Prostate gland (tissue), 2 donors: ENCODE measurements at regions not wholly inside any gene's neighbourhood (a gene's known extent, or its start where the extent isn't known, plus 50 kb on each side); places are given as distances from the start of the nearest gene placed in this dataset.

Experiments used
- DNase-seq: peaks from one replicate; pipeline ENCODE4 v3.0.0-alpha.2; 2019; ENCODE audit warnings: low spot score
- H3K27ac ChIP-seq, 2 donors: fragments of 200-600 bp; sonication (generic); 2 replicates each; pipeline ENCODE4 v1.5.1; 2017 to 2019
- H3K27me3 ChIP-seq: fragments of 200-600 bp; sonication (generic); replicated peaks from 2 replicates; pipeline ENCODE4 v1.5.1; 2019; ENCODE audit not compliant: insufficient read depth
- H3K36me3 ChIP-seq, 2 donors: fragments of 200-600 bp; sonication (generic); 1 replicate in 1 of 2; 2 replicates in 1 of 2; pipeline versions ENCODE4 v1.5.1 to v1.8.1; 2017 to 2019
- H3K4me1 ChIP-seq: fragments of 200-600 bp; sonication (generic); replicated peaks from 2 replicates; pipeline ENCODE4 v1.5.1; 2019
- H3K4me3 ChIP-seq, 2 donors: fragments of 200-600 bp; sonication (generic); 2 replicates each; pipeline ENCODE4 v1.5.1; 2017 to 2019
- H3K9me3 ChIP-seq: fragments of 200-600 bp; sonication (generic); 2 replicates; pipeline ENCODE4 v1.5.1; 2017
- CTCF ChIP-seq, 4 experiments: fragments of 200-600 bp in 2 of 4; fragments of 450-650 bp in 2 of 4; sonication (generic) in 2 of 4; IDR thresholded peaks; 1 replicate in 3 of 4; 2 replicates in 1 of 4; pipeline ENCODE4 v1.5.1; 2016 to 2019; ENCODE audit warnings: antibody characterized with exemption in 4 of 4, mild to moderate bottlenecking in 2 of 4, moderate library complexity in 2 of 4
- POLR2A ChIP-seq: fragments of 450-650 bp; IDR thresholded peaks from one replicate; pipeline ENCODE4 v1.6.1; 2016; ENCODE audit warnings: antibody characterized with exemption, mild to moderate bottlenecking
- POLR2AphosphoS5 ChIP-seq: sonication (generic); formaldehyde crosslinking; IDR thresholded peaks from one replicate; pipeline ENCODE4 v1.6.1; 2017; ENCODE audit warnings: antibody characterized with exemption
- WGBS: methylation state at CpG from one replicate; pipeline ENCODE4 v1.1.5; 2018; 5-methylcytosine and 5-hydroxymethylcytosine counted together
- intact Hi-C: fragments of 100-400 bp; cut with DNase I; formaldehyde crosslinking; loops from one replicate; pipeline ENCODE4 v1.14.2; 2022

- no peaks in the 10 kb centered on the region for H3K4me1 ChIP-seq
- intact Hi-C loops, result no loop called here
- no peak overlapping the region for H3K4me3 ChIP-seq
- H3K9me3 ChIP-seq, result no peaks in the 10 kb centered on the region
- H3K27ac ChIP-seq, result no peak overlapping the region
- no peaks in the 10 kb centered on the region for H3K36me3 ChIP-seq
- no peak for DNase-seq
- 82% methylated on average over 9 of the region's 10 CpGs for WGBS
- TF ChIP-seq CTCF (IDR thresholded peaks at IDR 0.05) (no peak), POLR2AphosphoS5 (no peak), POLR2A (no peak)
- peaks cover 3% of the 10 kb centered on the region for H3K27me3 ChIP-seq
Measured at GRCh38 chr1:30378003-30378596, 345.3 kb downstream of the MATN1 start.

GRCh38 chr1:30377230-30378002 is 346.0 kb downstream of the MATN1 start:
- no peak for DNase-seq
- no peaks in the 10 kb centered on the region for H3K4me1 ChIP-seq
- no peak overlapping the region for H3K27ac ChIP-seq
- H3K36me3 ChIP-seq, result no peaks in the 10 kb centered on the region
- WGBS, result 59% methylated on average over 11 of the region's 11 CpGs
- intact Hi-C loops, result no loop called here
- no peak overlapping the region for H3K4me3 ChIP-seq
- TF ChIP-seq CTCF (IDR thresholded peaks at IDR 0.05), result no peak
- no peak for TF ChIP-seq POLR2A
- no peak for TF ChIP-seq POLR2AphosphoS5
- H3K27me3 ChIP-seq, result peaks cover 3% of the 10 kb centered on the region
- no peaks in the 10 kb centered on the region for H3K9me3 ChIP-seq

- no peak for DNase-seq
- intact Hi-C loops, result no loop called here
- 72% methylated on average over 7 of the region's 7 CpGs for WGBS
- no peak overlapping the region for H3K4me3 ChIP-seq
- peaks cover 3% of the 10 kb centered on the region for H3K27me3 ChIP-seq
- no peaks in the 10 kb centered on the region for H3K9me3 ChIP-seq
- no peaks in the 10 kb centered on the region for H3K36me3 ChIP-seq
- no peak overlapping the region for H3K27ac ChIP-seq
- H3K4me1 ChIP-seq, result no peaks in the 10 kb centered on the region
- no peak for TF ChIP-seq POLR2A
- TF ChIP-seq CTCF (IDR thresholded peaks at IDR 0.05), result no peak
- no peak for TF ChIP-seq POLR2AphosphoS5
Measured at GRCh38 chr1:30376054-30376697, 347.2 kb downstream of the MATN1 start.

- H3K4me3 ChIP-seq, result no peak overlapping the region
- TF ChIP-seq POLR2A (no peak), POLR2AphosphoS5 (no peak), CTCF (IDR thresholded peaks at IDR 0.05) (no peak)
- no peaks in the 10 kb centered on the region for H3K4me1 ChIP-seq
- H3K9me3 ChIP-seq, result no peaks in the 10 kb centered on the region
- DNase-seq, result no peak
- whole genome bisulfite sequencing, result 75% methylated on average over 6 of the region's 7 CpGs
- intact Hi-C loops, result no loop called here
- H3K27ac ChIP-seq, result no peak overlapping the region
- peaks cover 3% of the 10 kb centered on the region for H3K27me3 ChIP-seq
- H3K36me3 ChIP-seq, result no peaks in the 10 kb centered on the region
Measured at GRCh38 chr1:30375156-30375555, 348.2 kb downstream of the MATN1 start.
